ENCODE measurements at regions not wholly inside any gene's neighbourhood (a gene's known extent, or its start where the extent isn't known, plus 50 kb on each side); places are given as distances from the start of the nearest gene placed in this dataset.

- no peak for TF ChIP-seq CTCF (IDR thresholded peaks at IDR 0.05)
- Histone ChIP-seq H3K27me3 (replicated peaks; ENCODE audit: insufficient read depth) (no peaks in the 10 kb centered on the region), H3K36me3 (no peaks in the 10 kb centered on the region), H3K9me3 (no peaks in the 10 kb centered on the region), H3K4me1 (ENCODE audit: control insufficient read depth in 1 of 2, low read depth in 2 of 2) (peaks cover 4 to 11% of the 10 kb centered on the region in 2 donors), H3K27ac (no peak overlapping the region), H3K4me3 (no peak overlapping the region)
- no peak for ATAC-seq (ENCODE audit: insufficient number of reproducible peaks, low FRiP score, low read depth)
- DNase-seq (ENCODE audit: low spot score): no peak
These were observed 128.4 kb upstream of the ESR1 start for GRCh38 chr6:151679081-151679480.

- no peak for ATAC-seq (ENCODE audit: insufficient number of reproducible peaks, low FRiP score, low read depth)
- H3K4me3 ChIP-seq: no peak overlapping the region
- peaks cover 4 to 11% of the 10 kb centered on the region in 2 donors for H3K4me1 ChIP-seq (ENCODE audit: control insufficient read depth in 1 of 2, low read depth in 2 of 2)
- H3K27me3 ChIP-seq (replicated peaks; ENCODE audit: insufficient read depth): no peaks in the 10 kb centered on the region
- TF ChIP-seq CTCF (IDR thresholded peaks at IDR 0.05): no peak
- no peak overlapping the region for H3K27ac ChIP-seq
- no peaks in the 10 kb centered on the region for H3K36me3 ChIP-seq
- no peaks in the 10 kb centered on the region for H3K9me3 ChIP-seq
- no peak for DNase-seq (ENCODE audit: low spot score)
These were observed 127.5 kb upstream of the ESR1 start for GRCh38 chr6:151679941-151680340.

GRCh38 chr6:151680846-151681432 is 126.5 kb upstream of the ESR1 start:
- DNase-seq (ENCODE audit: low spot score): no peak

GRCh38 chr6:151681433-151682059 is 125.9 kb upstream of the ESR1 start:
- H3K36me3 ChIP-seq: no peaks in the 10 kb centered on the region
- H3K4me1 ChIP-seq (ENCODE audit: control insufficient read depth in 1 of 2, low read depth in 2 of 2): peaks cover 4 to 11% of the 10 kb centered on the region in 2 donors
- H3K4me3 ChIP-seq: peak overlapping the region; percentile 65
- no peak for TF ChIP-seq CTCF (IDR thresholded peaks at IDR 0.05)
- DNase-seq (ENCODE audit: low spot score): no peak
- no peaks in the 10 kb centered on the region for H3K27me3 ChIP-seq (replicated peaks; ENCODE audit: insufficient read depth)
- H3K27ac ChIP-seq: no peak overlapping the region
- H3K9me3 ChIP-seq: no peaks in the 10 kb centered on the region
- ATAC-seq (ENCODE audit: insufficient number of reproducible peaks, low FRiP score, low read depth): no peak

More at GRCh38 chr6:151680846-151681432, 126.5 kb upstream of the ESR1 start:
- Histone ChIP-seq H3K36me3 (no peaks in the 10 kb centered on the region), H3K4me3 (peak overlapping the region; percentile 65), H3K27me3 (replicated peaks; ENCODE audit: insufficient read depth) (no peaks in the 10 kb centered on the region), H3K27ac (no peak overlapping the region), H3K4me1 (ENCODE audit: control insufficient read depth in 1 of 2, low read depth in 2 of 2) (peaks cover 4 to 11% of the 10 kb centered on the region in 2 donors), H3K9me3 (no peaks in the 10 kb centered on the region)
- no peak for ATAC-seq (ENCODE audit: insufficient number of reproducible peaks, low FRiP score, low read depth)
- TF ChIP-seq CTCF (IDR thresholded peaks at IDR 0.05): no peak

- Histone ChIP-seq H3K27ac (no peak overlapping the region), H3K4me3 (no peak overlapping the region), H3K9me3 (no peaks in the 10 kb centered on the region), H3K36me3 (no peaks in the 10 kb centered on the region), H3K4me1 (ENCODE audit: control insufficient read depth in 1 of 2, low read depth in 2 of 2) (peaks cover 4 to 11% of the 10 kb centered on the region in 2 donors), H3K27me3 (replicated peaks; ENCODE audit: insufficient read depth) (no peaks in the 10 kb centered on the region)
- DNase-seq (ENCODE audit: low spot score) (no peak), ATAC-seq (ENCODE audit: insufficient number of reproducible peaks, low FRiP score, low read depth) (no peak)
- no peak for TF ChIP-seq CTCF (IDR thresholded peaks at IDR 0.05)
These were observed 125.2 kb upstream of the ESR1 start for GRCh38 chr6:151682251-151682650.

Data from thoracic aorta (tissue), 2 donors.